Midbrain (tissue), 1 donor: ENCODE measurements at regions not wholly inside any gene's neighbourhood (a gene's known extent, or its start where the extent isn't known, plus 50 kb on each side); places are given as distances from the start of the nearest gene placed in this dataset.

Source experiments
- DNase-seq: peaks from one replicate; lab custom pipeline; 2025; lab: John Stamatoyannopoulos, UW

- DNase-seq: no peak
Measured at GRCh38 chr12:98280621-98281020, 234.8 kb upstream of the TMPO start.

GRCh38 chr12:98291828-98292227 is 223.6 kb upstream of the TMPO start:
- DNase-seq: no peak

GRCh38 chr12:98294051-98294805 is 221.2 kb upstream of the TMPO start:
- DNase-seq: no peak

- no peak for DNase-seq
Measured at GRCh38 chr12:98295681-98296080, 219.7 kb upstream of the TMPO start.

- DNase-seq: no peak
Measured at GRCh38 chr12:98296462-98297079, 218.8 kb upstream of the TMPO start.

DNA sequence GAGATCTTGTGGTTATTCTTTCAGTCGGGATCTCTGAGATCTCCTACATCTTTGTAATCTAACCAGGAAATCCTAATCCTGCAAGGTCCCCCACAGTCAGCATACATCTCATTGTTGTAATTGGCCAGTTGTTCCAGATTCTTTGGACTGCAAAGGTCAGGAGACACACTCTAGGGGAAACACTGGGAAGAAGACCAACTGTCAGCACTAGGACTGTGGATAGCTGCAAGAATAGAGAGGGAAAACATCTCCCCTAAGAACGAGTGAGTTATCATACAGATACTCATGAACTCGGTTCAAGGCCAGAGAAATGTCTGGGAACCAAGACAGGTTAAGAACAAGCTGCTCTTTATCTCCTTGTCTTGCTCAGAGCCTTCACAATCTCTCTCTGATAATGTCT is 217.9 kb upstream of the TMPO start:
- no peak for DNase-seq

DNA sequence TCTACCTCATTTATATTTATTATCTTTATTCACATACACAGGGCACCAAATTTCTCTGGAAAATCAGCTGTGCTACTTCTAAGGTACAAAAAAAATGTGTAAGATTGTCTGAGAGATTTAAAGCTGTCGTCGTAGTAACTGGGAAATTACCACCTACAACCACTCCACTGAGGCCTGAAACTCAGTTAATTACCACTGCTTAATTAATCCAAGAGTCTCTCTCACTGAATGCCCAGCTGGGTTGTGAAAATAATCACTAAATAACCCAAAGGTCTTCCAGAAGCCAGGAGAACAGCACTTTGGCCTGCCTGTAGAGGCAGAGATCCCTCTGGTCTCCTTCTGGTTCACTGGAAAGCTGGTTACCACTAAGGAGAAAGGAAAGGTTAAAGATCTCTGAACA is 207.2 kb upstream of the TMPO start:
- DNase-seq: no peak

- DNase-seq: no peak
Measured at GRCh38 chr12:98317939-98318899, 197.2 kb upstream of the TMPO start.

DNA sequence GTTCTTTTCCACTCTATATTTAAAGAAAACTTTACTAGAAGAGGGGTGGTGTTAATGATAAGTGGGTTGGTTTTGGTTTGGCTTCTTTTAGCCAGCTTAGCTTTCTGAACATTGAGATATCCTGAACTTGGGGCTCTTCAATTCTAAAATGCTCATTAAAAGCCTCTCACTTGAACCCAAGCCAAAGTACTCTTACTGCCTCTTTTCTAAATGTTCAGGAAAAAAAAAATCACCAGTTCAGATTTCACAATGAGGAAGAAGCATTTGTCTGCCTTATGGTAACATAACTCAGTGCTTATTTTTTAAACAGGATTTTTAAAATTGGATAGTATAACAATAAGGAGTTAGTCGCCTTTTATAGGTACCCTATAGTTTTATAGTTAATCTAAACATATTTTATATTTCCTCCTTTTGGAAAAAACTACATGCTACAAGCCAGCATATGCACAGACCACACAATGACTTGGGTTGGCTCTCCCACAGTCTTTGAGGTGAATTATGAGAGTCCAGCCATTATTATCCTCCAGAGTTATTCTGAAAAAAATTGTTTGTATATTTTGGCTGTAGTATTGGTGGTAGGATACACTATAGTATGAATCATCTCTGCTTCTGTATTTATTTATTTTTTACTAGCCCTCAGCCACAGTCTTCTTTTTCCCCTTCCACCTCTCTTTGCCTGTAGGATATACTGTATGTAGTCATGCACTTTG is 195.5 kb upstream of the TMPO start:
- DNase-seq: no peak

DNA sequence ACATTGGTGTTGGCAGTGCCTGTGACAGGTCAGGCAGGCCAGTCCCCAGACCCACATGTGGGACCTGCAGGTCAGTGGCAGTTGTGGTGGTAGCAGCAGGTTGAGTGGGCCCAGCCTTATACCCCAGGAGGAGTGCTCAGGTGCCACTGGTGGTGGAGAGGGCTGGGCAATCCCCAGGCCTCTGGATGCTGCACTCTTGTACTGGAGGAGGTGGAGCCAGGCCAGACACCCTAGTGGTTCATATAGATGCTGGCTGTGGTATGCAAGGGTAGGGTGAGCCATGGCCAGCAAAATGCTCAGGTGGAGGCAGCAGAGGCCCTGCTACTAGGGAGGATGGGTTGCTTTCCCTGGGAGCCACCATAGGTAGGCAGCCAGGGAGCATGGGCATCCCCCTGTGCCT is 190.4 kb upstream of the TMPO start:
- DNase-seq: no peak

DNA sequence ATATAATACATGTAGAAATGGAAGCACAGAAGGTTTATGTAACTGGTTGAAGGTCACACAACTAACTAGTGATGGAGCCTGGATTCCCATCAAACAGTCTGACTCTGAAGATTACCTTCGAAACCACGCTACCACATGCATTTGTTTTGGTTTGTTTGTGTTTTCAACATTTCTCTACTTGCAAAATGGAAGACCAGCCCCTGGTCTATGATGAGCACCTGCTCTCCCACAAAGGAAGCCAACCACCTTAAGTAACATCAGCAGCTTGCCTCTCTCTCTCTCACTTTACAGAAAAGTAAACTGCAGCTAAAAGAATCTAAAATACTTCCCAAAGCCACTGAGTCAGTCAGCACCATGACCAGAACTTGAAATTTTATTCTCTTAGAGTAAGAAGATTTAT is 186.9 kb upstream of the TMPO start:
- no peak for DNase-seq

DNA sequence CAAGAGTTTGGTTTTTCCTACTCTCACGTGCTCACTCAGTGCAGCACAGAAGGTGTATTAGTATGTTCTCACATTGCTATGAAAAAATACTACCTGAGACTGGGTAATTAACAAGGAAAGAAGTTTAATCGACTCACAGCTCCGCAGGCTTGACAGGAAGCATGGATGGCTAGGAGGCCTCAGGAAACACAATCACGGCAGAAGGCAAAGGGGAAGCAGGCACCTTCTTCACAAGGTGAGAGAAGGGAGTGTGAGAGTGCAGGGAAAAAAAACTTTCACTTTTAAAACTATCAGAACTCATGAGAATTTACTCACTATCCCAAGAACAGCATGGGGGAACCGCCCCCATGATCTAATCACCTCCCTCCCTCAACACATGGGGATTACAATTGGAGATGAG is 185.8 kb upstream of the TMPO start:
- DNase-seq: no peak

DNA sequence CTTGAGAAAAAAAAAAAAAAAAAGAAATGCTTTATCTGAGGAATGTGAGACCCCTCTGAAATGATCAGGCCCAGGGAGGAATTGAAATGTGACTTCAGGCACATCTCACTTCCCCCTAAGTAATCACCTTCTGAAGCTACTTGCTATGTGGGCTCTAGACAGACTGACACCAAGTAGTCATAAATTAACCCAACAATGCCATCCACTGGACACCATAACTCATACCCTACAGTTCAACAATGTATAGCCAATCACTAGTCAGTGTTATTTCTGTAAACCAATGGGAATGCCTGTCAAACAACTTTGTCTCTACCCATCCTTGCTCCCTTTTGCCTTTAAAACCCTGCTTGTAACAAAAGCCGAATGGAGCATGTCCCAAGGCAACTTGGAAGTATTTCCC is 182.7 kb upstream of the TMPO start:
- DNase-seq: no peak

- DNase-seq: no peak
Measured at GRCh38 chr12:98334768-98335167, 180.6 kb upstream of the TMPO start.

- DNase-seq: no peak
Measured at GRCh38 chr12:98341026-98341425, 174.4 kb upstream of the TMPO start.

- no peak for DNase-seq
Measured at GRCh38 chr12:98341732-98342131, 173.7 kb upstream of the TMPO start.

DNA sequence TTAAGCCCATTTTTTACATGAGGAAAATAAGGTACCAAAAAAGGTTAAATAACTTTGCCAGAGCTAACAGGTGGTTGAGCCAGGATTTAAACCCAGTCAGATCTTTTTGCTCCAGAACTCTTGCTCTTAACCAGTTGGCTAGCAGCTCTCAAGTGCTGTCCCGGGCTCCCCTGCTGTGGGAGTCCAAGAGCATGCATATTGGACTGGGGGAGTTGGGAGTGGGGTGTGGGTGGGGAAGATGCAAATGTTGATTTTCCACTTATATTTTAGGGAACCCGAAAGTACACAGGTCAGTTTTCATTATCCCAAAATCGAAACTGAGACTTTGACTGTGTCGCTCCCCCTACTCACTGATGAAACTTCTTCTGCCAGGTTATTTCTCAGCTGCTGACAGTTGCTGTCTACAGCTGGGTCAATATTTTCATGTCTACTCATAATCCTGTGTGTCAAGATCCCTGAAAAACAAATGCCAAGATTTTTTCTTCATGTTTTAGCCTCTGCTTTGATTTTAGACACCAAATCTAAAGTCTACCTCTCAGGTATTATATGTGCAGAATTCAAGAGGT is 172.3 kb upstream of the TMPO start:
- no peak for DNase-seq

DNA sequence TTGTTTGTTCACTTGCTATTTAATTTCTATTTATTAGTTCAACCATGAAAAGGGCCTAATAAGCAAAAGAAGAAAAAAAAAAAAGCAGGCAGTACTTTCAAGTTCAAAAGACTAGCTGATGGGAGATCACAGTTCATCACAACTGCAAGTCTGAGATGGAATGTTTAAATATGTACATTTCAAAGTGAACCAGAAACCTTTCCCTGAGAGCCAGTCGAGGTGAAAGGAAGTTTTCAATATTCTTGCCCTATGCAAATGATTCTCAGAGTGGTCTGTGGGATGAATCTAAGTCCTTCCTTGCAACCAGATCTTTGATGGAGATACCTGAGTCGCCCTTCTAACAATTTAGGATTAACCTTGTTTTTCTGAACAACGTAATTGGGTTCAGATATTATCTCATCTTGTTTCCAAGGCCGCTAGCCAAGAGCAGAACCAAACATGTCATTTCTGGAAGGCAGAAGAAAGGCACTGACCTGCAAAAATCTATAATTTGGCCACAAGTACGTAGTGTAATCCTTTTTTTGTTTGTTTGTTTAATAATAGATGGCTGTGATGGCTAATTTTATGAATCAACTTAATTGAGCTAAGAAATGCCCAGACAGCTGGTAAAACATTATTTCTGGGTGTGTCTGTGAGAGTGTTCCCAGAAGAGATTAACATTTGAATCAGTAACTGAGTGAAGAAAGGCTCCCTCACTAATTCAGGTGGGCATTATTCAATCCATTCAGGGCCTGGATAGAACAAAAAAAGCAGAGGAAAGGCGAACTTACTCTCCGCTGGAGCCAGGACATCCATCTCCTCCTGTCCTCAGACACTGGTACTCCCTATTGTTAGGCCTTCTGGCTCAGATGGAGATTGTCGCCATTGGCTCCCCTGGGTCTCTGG is 171.1 kb upstream of the TMPO start:
- no peak for DNase-seq

DNA sequence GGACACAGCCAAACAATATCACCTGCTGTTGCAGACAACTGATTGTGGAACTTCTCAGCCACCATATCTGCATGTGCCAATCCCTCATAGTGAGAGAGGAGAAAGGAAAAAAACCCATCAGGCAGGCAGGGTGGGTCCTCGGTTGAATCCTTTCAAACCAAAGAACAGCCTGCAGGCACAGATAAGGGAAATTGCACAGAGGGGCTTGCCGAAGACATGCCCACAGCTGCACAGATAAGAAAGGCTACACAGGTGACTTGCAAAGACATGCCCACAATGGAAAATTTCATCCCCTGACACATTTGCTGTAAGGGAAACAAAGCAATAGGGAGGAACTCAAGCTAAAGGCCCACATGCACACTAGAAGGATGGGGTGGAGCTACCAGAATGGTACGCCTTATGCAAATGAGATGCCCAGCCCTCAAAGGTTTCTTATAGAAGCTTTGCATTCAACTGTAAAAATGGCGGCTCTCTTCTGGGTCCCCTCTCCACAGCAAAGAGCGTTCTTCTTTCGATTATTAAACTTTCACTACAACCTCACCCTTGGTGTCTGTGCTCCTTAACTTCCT is 170.0 kb upstream of the TMPO start:
- no peak for DNase-seq

- DNase-seq: no peak
Measured at GRCh38 chr12:98351089-98351488, 164.3 kb upstream of the TMPO start.
